ENCODE measurements at regions not wholly inside any gene's neighbourhood (a gene's known extent, or its start where the extent isn't known, plus 50 kb on each side); places are given as distances from the start of the nearest gene placed in this dataset.

- no peak overlapping the region for H3K4me3 ChIP-seq (ENCODE audit: low read depth, low read length)
- TF ChIP-seq CTCF (IDR thresholded peaks at IDR 0.05; ENCODE audit: low read depth, low read length, missing control alignments), result no peak
- no peak for DNase-seq (ENCODE audit: low read depth)
- in situ Hi-C loops (cut with HindIII; ENCODE audit: low sequenced_read_pairs), result no loop called here
Observed at GRCh38 chr11:24356501-24356900, 140.4 kb upstream of the LUZP2 start.

- in situ Hi-C loops (cut with HindIII; ENCODE audit: low sequenced_read_pairs), result no loop called here
Observed at GRCh38 chr11:24357620-24358410, 139.0 kb upstream of the LUZP2 start.

GRCh38 chr11:24372491-24372890 lies 124.4 kb upstream of the LUZP2 start:
- H3K4me3 ChIP-seq (ENCODE audit: low read depth, low read length), result no peak overlapping the region
- no peak for DNase-seq (ENCODE audit: low read depth)
- no peak for TF ChIP-seq CTCF (IDR thresholded peaks at IDR 0.05; ENCODE audit: low read depth, low read length, missing control alignments)
- in situ Hi-C loops (cut with HindIII; ENCODE audit: low sequenced_read_pairs), result no loop called here

More at GRCh38 chr11:24357620-24358410, 139.0 kb upstream of the LUZP2 start:
- no peak overlapping the region for H3K4me3 ChIP-seq (ENCODE audit: low read depth, low read length)
- no peak for DNase-seq (ENCODE audit: low read depth)
- TF ChIP-seq CTCF (IDR thresholded peaks at IDR 0.05; ENCODE audit: low read depth, low read length, missing control alignments), result no peak

- TF ChIP-seq CTCF (IDR thresholded peaks at IDR 0.05; ENCODE audit: low read depth, low read length, missing control alignments), result no peak
- in situ Hi-C loops (cut with HindIII; ENCODE audit: low sequenced_read_pairs), result no loop called here
- DNase-seq (ENCODE audit: low read depth), result no peak
- no peak overlapping the region for H3K4me3 ChIP-seq (ENCODE audit: low read depth, low read length)
Observed at GRCh38 chr11:24373516-24373915, 123.3 kb upstream of the LUZP2 start.

- in situ Hi-C loops (cut with HindIII; ENCODE audit: low sequenced_read_pairs), result no loop called here
- no peak for DNase-seq (ENCODE audit: low read depth)
- no peak for TF ChIP-seq CTCF (IDR thresholded peaks at IDR 0.05; ENCODE audit: low read depth, low read length, missing control alignments)
- no peak overlapping the region for H3K4me3 ChIP-seq (ENCODE audit: low read depth, low read length)
Observed at GRCh38 chr11:24375351-24375750, 121.5 kb upstream of the LUZP2 start.

GRCh38 chr11:24375931-24376330 lies 120.9 kb upstream of the LUZP2 start:
- TF ChIP-seq CTCF (IDR thresholded peaks at IDR 0.05; ENCODE audit: low read depth, low read length, missing control alignments), result no peak
- no peak for DNase-seq (ENCODE audit: low read depth)
- no peak overlapping the region for H3K4me3 ChIP-seq (ENCODE audit: low read depth, low read length)
- in situ Hi-C loops (cut with HindIII; ENCODE audit: low sequenced_read_pairs), result no loop called here
